Neural progenitor cell (in vitro differentiated cells): ENCODE measurements at regions not wholly inside any gene's neighbourhood (a gene's known extent, or its start where the extent isn't known, plus 50 kb on each side); places are given as distances from the start of the nearest gene placed in this dataset.
A peak's percentile ranks its signal among the peaks of the same experiment; 100 is the strongest.
"Not testable (repeated sequence)": the region's sequence is repeated elsewhere in the genome, so short reads cannot be mapped to it uniquely, and the experiment has no call there.

ENCODE experiments used
- DNase-seq: peaks from one replicate; pipeline ENCODE4 v3.0.0-alpha.2; 2016; ENCODE audit warnings: low spot score
- H2AFZ ChIP-seq: fragments of 200-600 bp; sonication (generic); replicated peaks from 2 replicates; pipeline ENCODE4 v1.6.1; 2016; ENCODE audit warnings: antibody characterized with exemption
- H3F3A ChIP-seq: fragments of 200-600 bp; sonication (generic); 2 replicates; pipeline ENCODE4 v1.6.1; 2016; ENCODE audit warnings: antibody characterized with exemption, low read depth
- H3K27ac ChIP-seq: fragments of 200-600 bp; sonication (generic); 2 replicates; pipeline ENCODE4 v1.5.1; 2016; ENCODE audit warnings: mild to moderate bottlenecking
- H3K27me3 ChIP-seq: fragments of 200-600 bp; sonication (generic); 2 replicates; pipeline ENCODE4 v1.6.1; 2016; ENCODE audit warnings: mild to moderate bottlenecking, moderate library complexity
- H3K36me3 ChIP-seq: fragments of 200-600 bp; sonication (generic); 2 replicates; pipeline ENCODE4 v1.5.1; 2016
- H3K4me1 ChIP-seq: fragments of 200-600 bp; sonication (generic); 2 replicates; pipeline ENCODE4 v1.6.1; 2016; ENCODE audit warnings: mixed run types
- H3K4me2 ChIP-seq: fragments of 200-600 bp; sonication (generic); 2 replicates; pipeline ENCODE4 v1.6.1; 2016
- H3K4me3 ChIP-seq: fragments of 200-600 bp; sonication (generic); 2 replicates; pipeline ENCODE4 v1.5.1; 2016
- H3K79me2 ChIP-seq: fragments of 200-600 bp; sonication (generic); 2 replicates; pipeline ENCODE4 v1.6.1; 2016; ENCODE audit warnings: low read depth
- H3K9ac ChIP-seq: fragments of 200-600 bp; sonication (generic); 2 replicates; pipeline ENCODE4 v1.6.1; 2016
- H3K9me3 ChIP-seq: fragments of 200-600 bp; sonication (generic); 2 replicates; pipeline ENCODE4 v1.5.1; 2016; ENCODE audit warnings: low read depth
- H4K20me1 ChIP-seq: fragments of 200-600 bp; sonication (generic); 2 replicates; pipeline ENCODE4 v1.6.1; 2016; ENCODE audit warnings: low read depth
- H3K27ac Mint-ChIP-seq: 3 replicates; pipeline ENCODE4 v1.8.0; 2021; ENCODE audit warnings: mixed read lengths
- H3K27me3 Mint-ChIP-seq: 2 replicates; pipeline ENCODE4 v1.8.0; 2022; ENCODE audit warnings: low read depth, mild to moderate bottlenecking, inconsistent platforms, moderate library complexity, mixed read lengths; ENCODE audit not compliant: insufficient read depth
- H3K36me3 Mint-ChIP-seq: 3 replicates; pipeline ENCODE4 v1.8.0; 2021; ENCODE audit warnings: mixed read lengths
- H3K4me1 Mint-ChIP-seq: 3 replicates; pipeline ENCODE4 v1.8.0; 2021; ENCODE audit warnings: mixed read lengths
- H3K4me3 Mint-ChIP-seq: 3 replicates; pipeline ENCODE4 v1.8.0; 2021; ENCODE audit warnings: mild to moderate bottlenecking, moderate library complexity, mixed read lengths
- H3K9me3 Mint-ChIP-seq: 3 replicates; pipeline ENCODE4 v1.8.0; 2020; ENCODE audit warnings: mixed read lengths
- CTCF ChIP-seq: fragments of 200-600 bp; sonication (generic); IDR thresholded peaks from 2 replicates; pipeline ENCODE4 v1.5.1; 2017; ENCODE audit warnings: antibody characterized with exemption, mild to moderate bottlenecking
- EZH2 ChIP-seq: fragments of 200-600 bp; sonication (generic); IDR thresholded peaks from 2 replicates; pipeline ENCODE4 v1.6.1; 2017; ENCODE audit warnings: antibody characterized with exemption, mild to moderate bottlenecking, moderate library complexity
- EZH2phosphoT487 ChIP-seq: fragments of 200-600 bp; sonication (generic); IDR thresholded peaks from 2 replicates; pipeline ENCODE4 v1.6.1; 2017; ENCODE audit warnings: antibody characterized with exemption

GRCh38 chr2:16183345-16183744, 243.0 kb downstream of the MYCN start:
- peak overlapping the region; percentile 6 for H3K27ac Mint-ChIP-seq
- H3K36me3 Mint-ChIP-seq: no peaks in the 10 kb centered on the region
- no peak overlapping the region for H3K4me3 Mint-ChIP-seq
- peaks cover 9% of the 10 kb centered on the region for H3F3A ChIP-seq
- no peaks in the 10 kb centered on the region for H3K36me3 ChIP-seq
- H3K4me1 Mint-ChIP-seq: peaks cover 71% of the 10 kb centered on the region
- no peak overlapping the region for H3K4me2 ChIP-seq
- H3K79me2 ChIP-seq: no peaks in the 10 kb centered on the region
- H3K27me3 ChIP-seq: no peaks in the 10 kb centered on the region
- H3K27ac ChIP-seq: no peak overlapping the region
- H3K9me3 Mint-ChIP-seq: peaks cover 3% of the 10 kb centered on the region
- no peak overlapping the region for H3K9ac ChIP-seq
- TF ChIP-seq CTCF: no peak
- no peak for TF ChIP-seq EZH2
- no peak for TF ChIP-seq EZH2phosphoT487
- peaks cover 23% of the 10 kb centered on the region for H3K27me3 Mint-ChIP-seq
- H3K4me1 ChIP-seq: peaks cover 21% of the 10 kb centered on the region
- H3K4me3 ChIP-seq: no peak overlapping the region
- no peaks in the 10 kb centered on the region for H3K9me3 ChIP-seq
- DNase-seq: no peak
- no peaks in the 10 kb centered on the region for H4K20me1 ChIP-seq
- no peak overlapping the region for H2AFZ ChIP-seq

- H3K36me3 Mint-ChIP-seq: no peaks in the 10 kb centered on the region
- H3K4me3 Mint-ChIP-seq: no peak overlapping the region
- H2AFZ ChIP-seq: no peak overlapping the region
- no peak overlapping the region for H3K4me2 ChIP-seq
- H4K20me1 ChIP-seq: no peaks in the 10 kb centered on the region
- H3K36me3 ChIP-seq: no peaks in the 10 kb centered on the region
- no peak overlapping the region for H3K27ac ChIP-seq
- H3K79me2 ChIP-seq: no peaks in the 10 kb centered on the region
- H3K27ac Mint-ChIP-seq: no peak overlapping the region
- TF ChIP-seq CTCF (no peak), EZH2 (no peak), EZH2phosphoT487 (no peak)
- H3K4me3 ChIP-seq: no peak overlapping the region
- peaks cover 9% of the 10 kb centered on the region for H3F3A ChIP-seq
- H3K9me3 Mint-ChIP-seq: peaks cover 3% of the 10 kb centered on the region
- H3K27me3 ChIP-seq: no peaks in the 10 kb centered on the region
- DNase-seq: no peak
- peaks cover 21% of the 10 kb centered on the region for H3K27me3 Mint-ChIP-seq
- no peaks in the 10 kb centered on the region for H3K9me3 ChIP-seq
- H3K4me1 Mint-ChIP-seq: peaks cover 68% of the 10 kb centered on the region
- H3K9ac ChIP-seq: no peak overlapping the region
- H3K4me1 ChIP-seq: peaks cover 16% of the 10 kb centered on the region
Measured at GRCh38 chr2:16182841-16183240, 242.5 kb downstream of the MYCN start.

- not testable (repeated sequence) for H3K4me2 ChIP-seq, H3K9me3 Mint-ChIP-seq, H4K20me1 ChIP-seq, H3K36me3 Mint-ChIP-seq, H3F3A ChIP-seq, H3K4me3 ChIP-seq, H2AFZ ChIP-seq, DNase-seq, H3K36me3 ChIP-seq, H3K27ac ChIP-seq, H3K79me2 ChIP-seq, H3K4me3 Mint-ChIP-seq, H3K9me3 ChIP-seq, H3K9ac ChIP-seq, H3K27me3 ChIP-seq
- H3K4me1 ChIP-seq: peaks cover 15% of the 10 kb centered on the region
- Mint-ChIP-seq H3K27me3 (peaks cover 17% of the 10 kb centered on the region), H3K27ac (peak overlapping the region; percentile 53), H3K4me1 (peaks cover 67% of the 10 kb centered on the region)
Measured at GRCh38 chr2:16182311-16182815, 242.0 kb downstream of the MYCN start.

- H3K36me3 ChIP-seq: no peaks in the 10 kb centered on the region
- DNase-seq: no peak
- no peaks in the 10 kb centered on the region for H3K79me2 ChIP-seq
- no peak overlapping the region for H2AFZ ChIP-seq
- Mint-ChIP-seq H3K27ac (peak overlapping the region; percentile 53), H3K4me3 (peak overlapping the region; percentile 17), H3K36me3 (peaks cover 2% of the 10 kb centered on the region), H3K4me1 (peaks cover 66% of the 10 kb centered on the region), H3K9me3 (peaks cover 3% of the 10 kb centered on the region), H3K27me3 (peaks cover 17% of the 10 kb centered on the region)
- no peak overlapping the region for H3K4me3 ChIP-seq
- H4K20me1 ChIP-seq: no peaks in the 10 kb centered on the region
- no peak overlapping the region for H3K27ac ChIP-seq
- H3F3A ChIP-seq: peaks cover 9% of the 10 kb centered on the region
- no peak overlapping the region for H3K9ac ChIP-seq
- H3K9me3 ChIP-seq: no peaks in the 10 kb centered on the region
- peaks cover 15% of the 10 kb centered on the region for H3K4me1 ChIP-seq
- TF ChIP-seq EZH2 (no peak), CTCF (no peak), EZH2phosphoT487 (no peak)
- no peaks in the 10 kb centered on the region for H3K27me3 ChIP-seq
- H3K4me2 ChIP-seq: no peak overlapping the region
Measured at GRCh38 chr2:16181741-16182090, 241.4 kb downstream of the MYCN start.
